Activated effector memory CD4-positive, alpha-beta T cell treated with Interleukin-2 at 50 U/mL for 16 hours (primary cell): ENCODE measurements at regions not wholly inside any gene's neighbourhood (a gene's known extent, or its start where the extent isn't known, plus 50 kb on each side); places are given as distances from the start of the nearest gene placed in this dataset.

Experiments used
- DNase-seq: peaks from one replicate; pipeline ENCODE4 v3.0.0-alpha.2; 2020

GRCh38 chr2:106720026-106720425, 165.9 kb downstream of the ST6GAL2 start:
- DNase-seq = no peak

- DNase-seq = no peak
Observed at GRCh38 chr2:106724301-106724794, 161.6 kb downstream of the ST6GAL2 start.

DNA sequence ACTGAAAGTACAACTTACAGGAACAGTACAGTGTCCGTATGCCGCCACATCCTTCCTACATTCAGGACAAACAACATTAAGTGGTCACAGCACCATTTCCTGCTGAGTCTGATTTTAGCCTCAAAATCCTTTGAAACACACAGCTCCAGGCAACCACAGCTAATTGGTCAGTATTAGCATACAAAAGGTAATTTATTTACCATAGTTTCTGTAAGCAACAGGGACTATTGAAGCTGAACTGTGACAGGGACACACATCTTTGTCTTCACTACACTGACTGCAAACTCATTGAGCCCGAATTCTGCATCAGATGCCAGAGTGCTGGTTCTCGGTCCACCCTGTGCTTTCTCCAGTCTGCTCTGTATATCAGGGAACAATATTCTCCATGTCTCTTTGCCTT, 151.8 kb downstream of the ST6GAL2 start:
- DNase-seq = no peak

DNA sequence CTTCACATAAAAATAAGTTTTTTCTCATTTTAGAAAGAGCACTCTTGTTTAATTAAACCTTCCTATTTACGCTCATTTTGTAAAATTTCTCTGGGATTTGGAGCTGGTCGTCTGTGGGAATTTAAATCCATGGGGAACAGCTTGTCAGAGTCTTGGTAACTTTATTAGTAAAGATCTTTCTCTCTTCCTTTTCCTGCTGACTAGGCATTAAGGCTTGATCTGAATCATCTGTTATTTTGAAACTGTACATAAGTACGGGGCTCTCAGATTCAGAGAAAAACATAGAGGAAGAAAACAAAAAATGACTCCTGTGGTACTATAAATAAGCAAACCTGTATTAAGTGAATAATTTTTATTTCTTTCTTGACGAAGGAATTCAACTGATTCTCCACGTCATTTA, 150.2 kb downstream of the ST6GAL2 start:
- DNase-seq = no peak

GRCh38 chr2:106736221-106736620, 149.7 kb downstream of the ST6GAL2 start:
- no peak for DNase-seq

DNA sequence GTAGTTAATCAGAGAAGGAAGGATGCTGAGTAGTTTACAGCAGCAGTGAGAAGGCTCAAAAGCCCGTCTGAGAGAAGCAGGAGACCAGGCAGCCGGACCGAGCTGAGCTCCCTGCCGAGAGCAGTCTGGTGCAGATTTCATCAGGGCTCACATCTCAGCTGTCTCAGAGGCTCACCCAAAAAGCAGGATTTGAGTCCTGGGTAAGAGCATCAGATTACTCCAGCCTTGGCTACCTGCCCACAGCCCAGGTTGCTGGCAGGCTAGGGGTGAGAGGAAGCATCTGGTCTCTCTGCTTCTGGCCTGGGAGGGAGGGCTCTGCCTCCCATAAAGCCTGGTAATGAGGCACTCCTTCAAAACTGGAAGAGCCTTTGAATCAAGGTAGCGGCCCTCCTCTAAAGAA, 140.5 kb downstream of the ST6GAL2 start:
- no peak for DNase-seq

DNA sequence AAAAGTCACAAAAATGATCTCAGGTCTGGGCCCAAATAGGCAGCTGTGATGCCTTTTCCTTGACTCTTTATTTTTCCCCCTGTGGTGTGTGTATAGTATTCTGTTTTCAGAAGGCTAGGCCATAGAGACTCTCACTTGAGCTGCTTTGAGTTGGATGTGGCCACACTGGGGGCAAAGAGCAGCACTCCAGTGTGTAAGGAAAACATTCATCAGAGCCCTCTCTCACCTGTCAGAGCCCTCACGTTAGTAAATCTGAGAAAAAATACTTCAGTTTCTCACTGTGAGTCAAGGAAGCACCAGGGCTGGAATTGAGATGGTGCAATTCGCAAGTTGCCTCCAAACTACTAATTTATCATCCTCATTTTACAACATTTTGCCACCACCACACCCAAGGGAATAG, 136.1 kb downstream of the ST6GAL2 start:
- DNase-seq = no peak
